ENCODE measurements at regions not wholly inside any gene's neighbourhood (a gene's known extent, or its start where the extent isn't known, plus 50 kb on each side); places are given as distances from the start of the nearest gene placed in this dataset.
"Not testable (repeated sequence)": the region's sequence is repeated elsewhere in the genome, so short reads cannot be mapped to it uniquely, and the experiment has no call there.

DNA sequence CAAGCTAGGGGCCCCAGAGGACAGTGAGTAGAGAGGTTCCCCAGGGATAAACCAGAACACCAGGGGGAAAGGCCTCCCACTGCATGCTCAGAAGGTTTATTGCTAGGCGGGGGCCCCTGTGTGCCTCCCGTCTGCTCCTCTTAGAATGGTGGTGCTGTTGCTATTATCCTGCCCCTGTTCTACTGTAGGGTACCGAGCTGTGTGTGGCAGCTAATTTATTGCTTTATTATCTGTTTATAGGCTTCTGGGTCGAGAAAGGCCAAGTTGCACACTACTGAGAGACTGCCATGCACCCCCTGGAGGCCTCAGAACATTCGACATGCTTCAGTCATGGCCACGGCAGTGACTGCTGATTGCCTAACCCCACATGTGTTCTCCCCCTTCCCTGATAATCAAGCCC is 373.6 kb downstream of the ANAPC1 start:
- TF ChIP-seq, protein P1, sequence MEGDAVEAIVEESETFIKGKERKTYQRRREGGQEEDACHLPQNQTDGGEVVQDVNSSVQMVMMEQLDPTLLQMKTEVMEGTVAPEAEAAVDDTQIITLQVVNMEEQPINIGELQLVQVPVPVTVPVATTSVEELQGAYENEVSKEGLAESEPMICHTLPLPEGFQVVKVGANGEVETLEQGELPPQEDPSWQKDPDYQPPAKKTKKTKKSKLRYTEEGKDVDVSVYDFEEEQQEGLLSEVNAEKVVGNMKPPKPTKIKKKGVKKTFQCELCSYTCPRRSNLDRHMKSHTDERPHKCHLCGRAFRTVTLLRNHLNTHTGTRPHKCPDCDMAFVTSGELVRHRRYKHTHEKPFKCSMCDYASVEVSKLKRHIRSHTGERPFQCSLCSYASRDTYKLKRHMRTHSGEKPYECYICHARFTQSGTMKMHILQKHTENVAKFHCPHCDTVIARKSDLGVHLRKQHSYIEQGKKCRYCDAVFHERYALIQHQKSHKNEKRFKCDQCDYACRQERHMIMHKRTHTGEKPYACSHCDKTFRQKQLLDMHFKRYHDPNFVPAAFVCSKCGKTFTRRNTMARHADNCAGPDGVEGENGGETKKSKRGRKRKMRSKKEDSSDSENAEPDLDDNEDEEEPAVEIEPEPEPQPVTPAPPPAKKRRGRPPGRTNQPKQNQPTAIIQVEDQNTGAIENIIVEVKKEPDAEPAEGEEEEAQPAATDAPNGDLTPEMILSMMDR (IDR thresholded peaks at IDR 0.05), result not testable (repeated sequence)
- TF ChIP-seq EZH2 (IDR thresholded peaks at IDR 0.05; ENCODE audit: borderline replicate concordance, insufficient read depth, low read depth, low read length, poor library complexity, severe bottlenecking), result not testable (repeated sequence)
